A673 (cell line): ENCODE measurements at regions not wholly inside any gene's neighbourhood (a gene's known extent, or its start where the extent isn't known, plus 50 kb on each side); places are given as distances from the start of the nearest gene placed in this dataset.

Experiments used
- BruUV-seq: library from RNA; stranded (reverse); fragments of 400-500 nt; replicated peaks from 2 replicates; lab custom pipeline; 2021; lab: Mats Ljungman, UMichigan
- CTCF ChIA-PET: fragments of 300-600 bp; sonication (Branson Sonifier 250); formaldehyde crosslinking; loops from one replicate; lab custom pipeline; 2022; ENCODE audit warnings: antibody characterized with exemption; lab: Charles Lee
- POLR2A ChIA-PET: fragments of 300-600 bp; sonication (Branson Sonifier 250); formaldehyde crosslinking; loops from one replicate; lab custom pipeline; 2022; ENCODE audit warnings: antibody characterized with exemption; ENCODE audit not compliant: low non-redundant PET; lab: Charles Lee
- DNase-seq: peaks from one replicate; pipeline ENCODE4 v3.0.0-alpha.2; 2015; ENCODE audit warnings: low spot score
- H3K27ac ChIP-seq: fragments of 200-600 bp; sonication (generic); 2 replicates; pipeline ENCODE4 v1.5.1; 2016; ENCODE audit warnings: mixed run types, low read depth, mild to moderate bottlenecking, mixed read lengths, antibody characterized with exemption, low read length; ENCODE audit not compliant: poor library complexity, severe bottlenecking
- H3K27me3 ChIP-seq: fragments of 200-600 bp; sonication (generic); replicated peaks from 2 replicates; pipeline ENCODE4 v1.6.1; 2017; ENCODE audit warnings: mixed run types, low read depth, mild to moderate bottlenecking, mixed read lengths, antibody characterized with exemption, low read length; ENCODE audit not compliant: insufficient read depth, poor library complexity
- H3K36me3 ChIP-seq: fragments of 200-600 bp; sonication (generic); 2 replicates; pipeline ENCODE4 v1.6.1; 2016; ENCODE audit warnings: mixed run types, mild to moderate bottlenecking, mixed read lengths, antibody characterized with exemption, low read length; ENCODE audit not compliant: insufficient read depth, poor library complexity, severe bottlenecking
- H3K4me1 ChIP-seq: fragments of 200-600 bp; sonication (generic); 2 replicates; pipeline ENCODE4 v1.6.1; 2017; ENCODE audit warnings: mixed run types, mild to moderate bottlenecking, mixed read lengths, antibody characterized with exemption, low read length; ENCODE audit not compliant: insufficient read depth, poor library complexity, severe bottlenecking
- H3K4me3 ChIP-seq: fragments of 200-600 bp; sonication (generic); 2 replicates; pipeline ENCODE4 v1.5.1; 2016; ENCODE audit warnings: low read depth, mixed run types, mild to moderate bottlenecking, mixed read lengths, low read length; ENCODE audit not compliant: poor library complexity, severe bottlenecking
- H3K9me3 ChIP-seq: fragments of 200-600 bp; sonication (generic); 2 replicates; pipeline ENCODE4 v1.6.1; 2016; ENCODE audit warnings: mixed run types, low read depth, mild to moderate bottlenecking, mixed read lengths, antibody characterized with exemption, low read length; ENCODE audit not compliant: poor library complexity, severe bottlenecking
- EZH2 ChIP-seq: fragments of 200-600 bp; sonication (generic); IDR thresholded peaks from 2 replicates; pipeline ENCODE4 v1.6.1; 2017; ENCODE audit warnings: borderline replicate concordance, low read depth, mild to moderate bottlenecking, mixed read lengths, antibody characterized with exemption, low read length; ENCODE audit not compliant: poor library complexity, severe bottlenecking
- intact Hi-C: fragments of 100-400 bp; cut with micrococcal nuclease; formaldehyde crosslinking; loops from one replicate; pipeline ENCODE4 v1.10.0; 2022; ENCODE audit not compliant: unreplicated experiment
- TF ChIP-seq, protein P1 (sequence below): fragments of 300-800, 200-600 bp; sonication (generic); conservative IDR thresholded peaks from 2 replicates; pipeline ENCODE4 v1.5.1; 2017; ENCODE audit warnings: low read depth, mild to moderate bottlenecking, antibody characterized with exemption, low read length, moderate library complexity, mixed read lengths

DNA sequence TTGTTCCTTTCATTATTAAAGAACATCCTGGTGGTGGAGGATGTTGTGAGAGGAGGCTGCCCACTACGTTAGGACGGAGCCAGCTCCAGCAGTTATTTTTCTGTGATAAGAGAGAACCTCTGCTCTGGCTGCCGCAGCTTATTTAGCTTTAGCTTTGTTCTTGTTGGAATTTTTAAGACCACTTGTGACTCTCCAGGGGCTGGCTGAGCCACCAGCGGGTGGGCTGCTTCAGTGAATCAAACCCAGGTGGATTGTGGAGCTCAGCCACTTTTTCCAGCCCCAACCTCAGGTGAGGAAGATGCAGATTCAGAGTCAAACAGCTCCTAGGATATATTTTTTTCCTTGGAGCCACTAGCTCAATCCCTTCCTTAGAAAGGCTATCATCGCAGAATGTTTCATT is 83.1 kb upstream of the CTTNBP2NL start:
- TF ChIP-seq, protein P1, sequence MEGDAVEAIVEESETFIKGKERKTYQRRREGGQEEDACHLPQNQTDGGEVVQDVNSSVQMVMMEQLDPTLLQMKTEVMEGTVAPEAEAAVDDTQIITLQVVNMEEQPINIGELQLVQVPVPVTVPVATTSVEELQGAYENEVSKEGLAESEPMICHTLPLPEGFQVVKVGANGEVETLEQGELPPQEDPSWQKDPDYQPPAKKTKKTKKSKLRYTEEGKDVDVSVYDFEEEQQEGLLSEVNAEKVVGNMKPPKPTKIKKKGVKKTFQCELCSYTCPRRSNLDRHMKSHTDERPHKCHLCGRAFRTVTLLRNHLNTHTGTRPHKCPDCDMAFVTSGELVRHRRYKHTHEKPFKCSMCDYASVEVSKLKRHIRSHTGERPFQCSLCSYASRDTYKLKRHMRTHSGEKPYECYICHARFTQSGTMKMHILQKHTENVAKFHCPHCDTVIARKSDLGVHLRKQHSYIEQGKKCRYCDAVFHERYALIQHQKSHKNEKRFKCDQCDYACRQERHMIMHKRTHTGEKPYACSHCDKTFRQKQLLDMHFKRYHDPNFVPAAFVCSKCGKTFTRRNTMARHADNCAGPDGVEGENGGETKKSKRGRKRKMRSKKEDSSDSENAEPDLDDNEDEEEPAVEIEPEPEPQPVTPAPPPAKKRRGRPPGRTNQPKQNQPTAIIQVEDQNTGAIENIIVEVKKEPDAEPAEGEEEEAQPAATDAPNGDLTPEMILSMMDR, result no peak
- no peak for TF ChIP-seq EZH2
- H3K4me1 ChIP-seq, result no peaks in the 10 kb centered on the region
- DNase-seq, result no peak
- POLR2A ChIA-PET, result no interaction called here
- CTCF ChIA-PET, result no interaction called here
- intact Hi-C loops, result no loop called here
- H3K4me3 ChIP-seq, result no peak overlapping the region
- peaks cover 75% of the 10 kb centered on the region for H3K27me3 ChIP-seq
- no peak overlapping the region for H3K27ac ChIP-seq
- no peaks in the 10 kb centered on the region for H3K36me3 ChIP-seq
- no TSS peak for BruUV-seq
- no peaks in the 10 kb centered on the region for H3K9me3 ChIP-seq

DNA sequence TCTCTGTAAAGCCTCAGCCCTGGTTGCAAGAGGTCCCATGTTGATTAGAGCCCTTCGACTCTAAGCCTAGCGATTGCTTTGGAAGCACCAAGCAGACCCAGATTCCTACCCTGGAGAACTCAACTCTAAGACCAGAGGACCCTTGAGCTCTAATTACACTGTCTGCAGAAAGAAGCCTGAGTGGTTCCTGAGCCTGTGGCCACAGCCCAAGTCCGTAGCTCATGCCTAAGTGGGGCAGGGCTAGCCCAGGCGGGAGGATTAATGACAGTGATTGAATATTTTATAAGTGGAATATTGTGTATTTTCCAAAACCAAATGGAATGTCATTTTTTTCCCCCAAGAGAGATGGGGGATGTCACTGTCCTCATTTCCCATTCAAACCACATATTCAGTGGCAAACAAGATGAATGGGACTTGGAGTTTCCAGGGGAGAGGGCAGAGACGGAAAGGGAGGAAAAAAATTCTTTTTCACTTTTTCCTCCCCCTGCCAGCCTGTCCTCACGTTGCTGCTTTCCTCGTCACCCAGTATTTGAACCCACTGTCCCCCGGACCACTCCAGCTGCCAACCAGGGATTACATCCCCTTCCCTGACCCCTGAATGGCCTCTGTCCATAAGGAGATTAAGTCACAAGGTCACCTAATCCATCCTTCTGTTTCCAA is 79.6 kb upstream of the CTTNBP2NL start:
- Histone ChIP-seq H3K9me3 (no peaks in the 10 kb centered on the region), H3K27ac (no peak overlapping the region), H3K4me3 (no peak overlapping the region), H3K27me3 (peaks cover 74% of the 10 kb centered on the region), H3K36me3 (no peaks in the 10 kb centered on the region), H3K4me1 (no peaks in the 10 kb centered on the region)
- intact Hi-C loops, result no loop called here
- TF ChIP-seq EZH2, result no peak
- TF ChIP-seq, protein P1, result no peak
- no TSS peak for BruUV-seq
- DNase-seq, result no peak
- CTCF ChIA-PET, result no interaction called here
- POLR2A ChIA-PET, result no interaction called here

DNA sequence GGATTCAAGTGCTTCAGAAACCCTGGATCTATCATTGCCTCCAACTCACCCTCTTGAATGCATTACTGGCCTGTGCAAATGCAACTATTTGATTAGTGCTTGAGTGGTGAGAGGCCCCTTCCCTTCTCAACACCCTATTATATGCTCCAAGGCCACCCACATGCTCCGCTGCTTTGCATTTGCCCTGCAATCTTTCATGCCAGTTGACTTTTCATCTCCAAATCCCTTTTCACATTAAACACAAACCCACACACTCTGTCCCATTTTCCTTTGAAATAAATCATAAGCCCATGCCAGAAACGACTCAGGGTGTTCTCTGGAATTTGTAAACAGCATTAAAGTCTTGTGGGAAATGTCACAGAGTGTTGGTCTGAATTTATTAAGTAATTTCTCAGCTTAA is 78.9 kb upstream of the CTTNBP2NL start:
- Histone ChIP-seq H3K27me3 (peaks cover 76% of the 10 kb centered on the region), H3K9me3 (no peaks in the 10 kb centered on the region), H3K36me3 (no peaks in the 10 kb centered on the region), H3K27ac (no peak overlapping the region), H3K4me3 (no peak overlapping the region), H3K4me1 (no peaks in the 10 kb centered on the region)
- DNase-seq, result no peak
- no TSS peak for BruUV-seq
- TF ChIP-seq EZH2, result no peak
- TF ChIP-seq, protein P1, result no peak
- intact Hi-C loops, result no loop called here
- ChIA-PET CTCF (no interaction called here), POLR2A (no interaction called here)
